Endothelial cell of umbilical vein (primary cell): ENCODE measurements at regions not wholly inside any gene's neighbourhood (a gene's known extent, or its start where the extent isn't known, plus 50 kb on each side); places are given as distances from the start of the nearest gene placed in this dataset.

Experiments
- BruUV-seq: library from RNA; stranded (reverse); fragments of 400-500 nt; replicated peaks from 2 replicates; lab custom pipeline; 2021; lab: Mats Ljungman, UMichigan
- CTCF ChIA-PET: fragments of 300-600, 350-600 bp; sonication (Branson Sonifier 250); formaldehyde crosslinking; loops from one replicate; lab custom pipeline; 2021; ENCODE audit warnings: antibody characterized with exemption, inconsistent platforms; lab: Charles Lee
- POLR2A ChIA-PET: fragments of 300-600, 350-600 bp; sonication (Branson Sonifier 250); formaldehyde crosslinking; loops from one replicate; lab custom pipeline; 2021; ENCODE audit warnings: antibody characterized with exemption, inconsistent platforms; lab: Charles Lee
- DNase-seq: peaks from one replicate; pipeline ENCODE4 v3.0.0-alpha.2; 2011; ENCODE audit warnings: low read depth, low spot score
- FAIRE-seq: peaks from 2 replicates; lab custom pipeline; 2011; peaks lifted over from hg19 to GRCh38; lab: Jason Lieb, UNC
- H2AFZ ChIP-seq: 2 replicates; pipeline ENCODE4 v1.6.0; 2012; ENCODE audit warnings: low read depth, low read length, control low read depth, inconsistent platforms
- H3K27ac ChIP-seq: 2 replicates; pipeline ENCODE4 v1.5.1; 2011; ENCODE audit warnings: low read depth, mild to moderate bottlenecking, control low read depth, low read length, moderate library complexity; ENCODE audit not compliant: insufficient read depth
- H3K27me3 ChIP-seq, 2 experiments: 2 replicates each; pipeline versions ENCODE4 v1.6.0 to v1.6.1; 2011; ENCODE audit warnings: low read length in 2 of 2, mixed read lengths in 1 of 2; ENCODE audit not compliant: control insufficient read depth in 2 of 2, insufficient read depth in 2 of 2
- H3K36me3 ChIP-seq, 2 experiments: 2 replicates in 1 of 2; 3 replicates in 1 of 2; pipeline ENCODE4 v1.5.1; 2011; ENCODE audit warnings: low read length in 2 of 2, mild to moderate bottlenecking in 1 of 2, moderate library complexity in 1 of 2; ENCODE audit not compliant: control insufficient read depth in 2 of 2, insufficient read depth in 2 of 2; ENCODE audit errors: extremely low read depth in 1 of 2
- H3K4me1 ChIP-seq: 3 replicates; pipeline ENCODE4 v1.5.1; 2011; ENCODE audit warnings: mild to moderate bottlenecking, low read length; ENCODE audit not compliant: control insufficient read depth, insufficient read depth; ENCODE audit errors: extremely low read depth
- H3K4me2 ChIP-seq: 2 replicates; pipeline ENCODE4 v1.6.1; 2011; ENCODE audit warnings: low read length, control low read depth, mixed read lengths; ENCODE audit not compliant: insufficient read depth
- H3K4me3 ChIP-seq, 3 experiments: fragments of 200-600 bp in 1 of 3; sonication (generic), shearing (Covaris generic) in 1 of 3; replicated peaks in 1 of 3; 2 replicates each; pipeline ENCODE4 v1.5.1; 2011 to 2016; ENCODE audit warnings: control low read depth in 3 of 3, low read length in 3 of 3, mild to moderate bottlenecking in 2 of 3, inconsistent platforms in 1 of 3, low read depth in 1 of 3, moderate library complexity in 1 of 3; ENCODE audit not compliant: insufficient read depth in 1 of 3
- H3K79me2 ChIP-seq: 2 replicates; pipeline ENCODE4 v1.6.0; 2012; ENCODE audit warnings: low read length, inconsistent platforms; ENCODE audit not compliant: control insufficient read depth, insufficient read depth
- H3K9ac ChIP-seq: replicated peaks from 2 replicates; pipeline ENCODE3; 2011; ENCODE audit warnings: low read length, control low read depth; ENCODE audit not compliant: insufficient read depth; ENCODE audit errors: extremely low read depth
- H3K9me1 ChIP-seq: replicated peaks from 3 replicates; pipeline ENCODE4 v1.6.0; 2011; ENCODE audit warnings: mild to moderate bottlenecking, low read length; ENCODE audit not compliant: control insufficient read depth, insufficient read depth; ENCODE audit errors: extremely low read depth
- H3K9me3 ChIP-seq: replicated peaks from 2 replicates; pipeline ENCODE4 v1.5.1; 2012; ENCODE audit warnings: low read length, inconsistent platforms; ENCODE audit not compliant: control insufficient read depth, insufficient read depth
- H4K20me1 ChIP-seq: replicated peaks from 2 replicates; pipeline ENCODE3; 2011; ENCODE audit warnings: mild to moderate bottlenecking, low read length; ENCODE audit not compliant: control insufficient read depth, insufficient read depth; ENCODE audit errors: extremely low read depth
- CTCF ChIP-seq, 2 donors: IDR thresholded peaks; 1 replicate in 1 of 2; 2 replicates in 1 of 2; pipeline ENCODE4 v1.5.1; 2011; ENCODE audit warnings: low read length in 2 of 2, mild to moderate bottlenecking in 2 of 2, moderate library complexity in 2 of 2, control low read depth in 1 of 2, inconsistent platforms in 1 of 2, low read depth in 1 of 2; ENCODE audit not compliant: insufficient read depth in 1 of 2; ENCODE audit errors: extremely low read depth in 1 of 2
- EZH2 ChIP-seq: IDR thresholded peaks from 2 replicates; pipeline ENCODE4 v1.6.1; 2012; ENCODE audit warnings: borderline replicate concordance, low read depth, mild to moderate bottlenecking, moderate library complexity, low read length, inconsistent platforms; ENCODE audit not compliant: severe bottlenecking
- FOS ChIP-seq: IDR thresholded peaks from 2 replicates; pipeline ENCODE4 v1.6.1; 2011; ENCODE audit warnings: mild to moderate bottlenecking, low read length, moderate library complexity, borderline replicate concordance; ENCODE audit not compliant: insufficient read depth
- GATA2 ChIP-seq: IDR thresholded peaks from 2 replicates; pipeline ENCODE4 v1.7.0; 2011; ENCODE audit warnings: low read depth, mild to moderate bottlenecking, moderate library complexity, mixed read lengths, low read length; ENCODE audit not compliant: insufficient read length, insufficient read depth
- JUN ChIP-seq: IDR thresholded peaks from 2 replicates; pipeline ENCODE4 v1.6.1; 2011; ENCODE audit warnings: borderline replicate concordance, low read depth; ENCODE audit not compliant: insufficient read length, insufficient read depth
- MYC ChIP-seq: IDR thresholded peaks from one replicate; pipeline ENCODE4 v1.6.1; 2011; ENCODE audit warnings: mild to moderate bottlenecking, low read depth, low read length
- POLR2A ChIP-seq: IDR thresholded peaks from 2 replicates; pipeline ENCODE4 v1.6.1; 2012; ENCODE audit warnings: low read depth, mild to moderate bottlenecking, control low read depth, low read length
- POLR2AphosphoS5 ChIP-seq: IDR thresholded peaks from 2 replicates; pipeline ENCODE4 v1.6.1; 2012; ENCODE audit warnings: low read depth, mild to moderate bottlenecking, control low read depth, low read length, moderate library complexity; ENCODE audit not compliant: insufficient read depth
- dilution Hi-C: fragments of 300-500 bp; cut with MboI; formaldehyde crosslinking; loops from one replicate; pipeline ENCODE4 v1.15.0; 2019; ENCODE audit warnings: low sequenced_read_pairs; ENCODE audit not compliant: extremely low pct_ligation_motif_present
- intact Hi-C: fragments of 100-400 bp; cut with micrococcal nuclease; formaldehyde crosslinking; loops from one replicate; pipeline ENCODE4 v1.10.0; 2022
- TF ChIP-seq, protein P1 (sequence below): IDR thresholded peaks from 2 replicates; pipeline ENCODE4 v1.6.1; 2011; ENCODE audit not compliant: insufficient read depth, insufficient read length

GRCh38 chr19:30123611-30124010 lies 181.6 kb downstream of the URI1 start:
- Histone ChIP-seq H3K9ac (no peak overlapping the region), H3K9me1 (no peaks in the 10 kb centered on the region), H3K4me1 (no peaks in the 10 kb centered on the region), H2AFZ (no peak overlapping the region), H3K27me3 (no peaks in the 10 kb centered on the region), H3K4me3 (no peak overlapping the region), H3K79me2 (no peaks in the 10 kb centered on the region), H4K20me1 (no peaks in the 10 kb centered on the region), H3K4me2 (no peak overlapping the region), H3K36me3 (no peaks in the 10 kb centered on the region), H3K27ac (no peak overlapping the region), H3K9me3 (no peaks in the 10 kb centered on the region)
- intact Hi-C loops: no loop called here
- DNase-seq (no peak), FAIRE-seq (no peak)
- TF ChIP-seq POLR2AphosphoS5: no peak
- TF ChIP-seq MYC: no peak
- TF ChIP-seq, protein P1, sequence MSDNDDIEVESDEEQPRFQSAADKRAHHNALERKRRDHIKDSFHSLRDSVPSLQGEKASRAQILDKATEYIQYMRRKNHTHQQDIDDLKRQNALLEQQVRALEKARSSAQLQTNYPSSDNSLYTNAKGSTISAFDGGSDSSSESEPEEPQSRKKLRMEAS: no peak
- TF ChIP-seq CTCF (IDR thresholded peaks at IDR 0.05; ENCODE audit: extremely low read depth in 1 of 2, insufficient read depth in 1 of 2, low read depth in 1 of 2, low read length in 2 of 2): no peak
- TF ChIP-seq POLR2A: no peak
- no peak for TF ChIP-seq JUN
- TF ChIP-seq EZH2: no peak
- TF ChIP-seq FOS: no peak
- no peak for TF ChIP-seq GATA2
- ChIA-PET POLR2A (no interaction called here), CTCF (interaction anchor here (0.5 kb wide), 1 partner anchor 293 kb away, joined by 3 read pairs; no protein-coding TSS in a partner anchor)
- dilution Hi-C loops: no loop called here
- BruUV-seq: no TSS peak
